Ascending aorta (tissue), 2 donors: ENCODE measurements at regions not wholly inside any gene's neighbourhood (a gene's known extent, or its start where the extent isn't known, plus 50 kb on each side); places are given as distances from the start of the nearest gene placed in this dataset.

Experiments
- DNase-seq, 2 donors: peaks; one replicate each; pipeline ENCODE4 v3.0.0-alpha.2; 2019; ENCODE audit warnings: low spot score in 2 of 2
- H3K27ac ChIP-seq, 2 donors: fragments of 200-600 bp; sonication (generic); one replicate each; pipeline ENCODE4 v1.5.1; 2016 to 2017; ENCODE audit warnings: mild to moderate bottlenecking in 1 of 2
- H3K27me3 ChIP-seq: fragments of 200-600 bp; sonication (generic); one replicate; pipeline ENCODE4 v1.5.1; 2017
- H3K36me3 ChIP-seq, 2 donors: fragments of 200-600 bp; sonication (generic); one replicate each; pipeline ENCODE4 v1.5.1; 2016
- H3K4me1 ChIP-seq, 2 donors: fragments of 200-600 bp; sonication (generic); one replicate each; pipeline ENCODE4 v1.5.1; 2016 to 2017; ENCODE audit warnings: mild to moderate bottlenecking in 1 of 2
- H3K4me3 ChIP-seq, 2 donors: fragments of 200-600 bp; sonication (generic); one replicate each; pipeline ENCODE4 v1.5.1; 2016 to 2017; ENCODE audit warnings: mild to moderate bottlenecking in 1 of 2
- H3K9me3 ChIP-seq, 2 donors: fragments of 200-600 bp; sonication (generic); one replicate each; pipeline ENCODE4 v1.5.1; 2016
- CTCF ChIP-seq, 3 experiments: fragments of 200-600 bp in 2 of 3; fragments of 450-650 bp in 1 of 3; sonication (generic) in 2 of 3; IDR thresholded peaks; one replicate each; pipeline ENCODE4 v1.5.1; 2016 to 2019; ENCODE audit warnings: antibody characterized with exemption in 3 of 3, mild to moderate bottlenecking in 1 of 3, moderate library complexity in 1 of 3
- intact Hi-C: fragments of 100-400 bp; cut with DNase I; formaldehyde crosslinking; loops from one replicate; pipeline ENCODE4 v1.15.1; 2023

- H3K36me3 ChIP-seq: no peaks in the 10 kb centered on the region
- no peak overlapping the region for H3K27ac ChIP-seq
- H3K9me3 ChIP-seq: no peaks in the 10 kb centered on the region
- H3K4me1 ChIP-seq: peaks cover 0 to 3% of the 10 kb centered on the region in 2 donors
- no peak for DNase-seq
- no peaks in the 10 kb centered on the region for H3K27me3 ChIP-seq
- intact Hi-C loops: no loop called here
- no peak overlapping the region for H3K4me3 ChIP-seq
- TF ChIP-seq CTCF (IDR thresholded peaks at IDR 0.05): no peak
Observed at GRCh38 chr2:177327009-177327408, 62.5 kb upstream of the NFE2L2 start.

- no peaks in the 10 kb centered on the region for H3K36me3 ChIP-seq
Observed at GRCh38 chr2:177328056-177328455, 63.5 kb upstream of the NFE2L2 start.

GRCh38 chr2:177329064-177329463 is 63.5 kb upstream of the AGPS start:
- Histone ChIP-seq H3K4me3 (no peak overlapping the region), H3K27me3 (no peaks in the 10 kb centered on the region), H3K9me3 (no peaks in the 10 kb centered on the region), H3K4me1 (peaks cover 0 to 5% of the 10 kb centered on the region in 2 donors), H3K36me3 (no peaks in the 10 kb centered on the region), H3K27ac (no peak overlapping the region)
- no peak for TF ChIP-seq CTCF (IDR thresholded peaks at IDR 0.05)
- intact Hi-C loops: no loop called here
- no peak for DNase-seq

More at GRCh38 chr2:177328056-177328455, 63.5 kb upstream of the NFE2L2 start:
- Histone ChIP-seq H3K27ac (no peak overlapping the region), H3K4me1 (peaks cover 0 to 5% of the 10 kb centered on the region in 2 donors), H3K27me3 (no peaks in the 10 kb centered on the region), H3K4me3 (no peak overlapping the region), H3K9me3 (no peaks in the 10 kb centered on the region)
- DNase-seq: no peak
- intact Hi-C loops: no loop called here
- no peak for TF ChIP-seq CTCF (IDR thresholded peaks at IDR 0.05)

- Histone ChIP-seq H3K9me3 (no peaks in the 10 kb centered on the region), H3K36me3 (no peaks in the 10 kb centered on the region), H3K4me1 (peaks cover 0 to 5% of the 10 kb centered on the region in 2 donors), H3K27me3 (no peaks in the 10 kb centered on the region), H3K4me3 (peak overlapping the region in 1 of 2 donors; percentile 15), H3K27ac (peak overlapping the region in 1 of 2 donors; percentile 55)
- DNase-seq: no peak
- intact Hi-C loops: loop anchor here (5.0 to 10.0 kb wide), 3 partner anchors 54 to 1207 kb away; partner anchors contain the start of genes HOXD8 and HOXD9
- no peak for TF ChIP-seq CTCF (IDR thresholded peaks at IDR 0.05)
Observed at GRCh38 chr2:177331466-177331997, 61.0 kb upstream of the AGPS start.

- Histone ChIP-seq H3K4me3 (peak overlapping the region; percentile 15 to 33), H3K4me1 (peaks cover 0 to 5% of the 10 kb centered on the region in 2 donors), H3K27ac (peak overlapping the region; percentile 39 to 55), H3K9me3 (no peaks in the 10 kb centered on the region), H3K27me3 (no peaks in the 10 kb centered on the region), H3K36me3 (no peaks in the 10 kb centered on the region)
- no peak for DNase-seq
- TF ChIP-seq CTCF (IDR thresholded peaks at IDR 0.05): peak; percentile 51 to 69 (median 67)
- intact Hi-C loops: loop anchor here (1.0 to 10.0 kb wide), 6 partner anchors 55 to 1208 kb away; partner anchors contain the start of genes HOXD8, HOXD9 and NFE2L2
Observed at GRCh38 chr2:177332026-177332991, 60.3 kb upstream of the AGPS start.
